ENCODE measurements at regions not wholly inside any gene's neighbourhood (a gene's known extent, or its start where the extent isn't known, plus 50 kb on each side); places are given as distances from the start of the nearest gene placed in this dataset.

DNA sequence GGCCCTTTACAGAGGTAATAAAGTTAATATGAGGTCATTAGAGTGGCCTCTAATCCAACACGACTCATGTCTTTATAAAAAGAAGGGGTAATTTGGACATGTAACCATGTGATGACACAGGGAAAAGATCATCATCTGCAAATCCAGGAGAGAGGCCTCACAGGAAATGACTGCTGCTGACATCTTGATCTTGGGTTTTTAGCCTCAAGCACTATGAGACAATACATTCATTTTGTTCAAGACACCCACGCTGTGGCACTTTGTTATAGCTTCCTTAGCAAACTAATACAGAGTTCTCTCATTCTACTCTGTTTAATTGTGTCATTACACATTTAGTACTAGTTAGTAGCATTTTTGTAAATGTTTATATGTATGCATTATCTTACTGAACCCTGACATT lies 64.0 kb upstream of the RUNX1 start:
- Histone ChIP-seq H3K4me3 (ENCODE audit: low read depth in 1 of 2, low read length in 2 of 2) (no peak overlapping the region), H3K27me3 (ENCODE audit: low read depth, low read length) (no peaks in the 10 kb centered on the region)

GRCh38 chr21:35111321-35111930 lies 62.3 kb upstream of the RUNX1 start:
- Histone ChIP-seq H3K4me1 (ENCODE audit: control insufficient read depth in 1 of 2, insufficient read depth in 2 of 2, low read length in 2 of 2) (no peaks in the 10 kb centered on the region), H3K36me3 (ENCODE audit: control insufficient read depth in 1 of 2, insufficient read depth in 2 of 2, low read length in 2 of 2) (no peaks in the 10 kb centered on the region), H3K27ac (ENCODE audit: low read length) (no peak overlapping the region), H3K4me3 (ENCODE audit: low read depth in 1 of 2, low read length in 2 of 2) (no peak overlapping the region), H3K27me3 (ENCODE audit: low read depth, low read length) (no peaks in the 10 kb centered on the region), H3K9me3 (ENCODE audit: control insufficient read depth in 1 of 2, low read length in 2 of 2) (no peaks in the 10 kb centered on the region)

More for the DNA sequence above, 64.0 kb upstream of the RUNX1 start:
- no peaks in the 10 kb centered on the region for H3K9me3 ChIP-seq (ENCODE audit: control insufficient read depth in 1 of 2, low read length in 2 of 2)
- no peaks in the 10 kb centered on the region for H3K4me1 ChIP-seq (ENCODE audit: control insufficient read depth in 1 of 2, insufficient read depth in 2 of 2, low read length in 2 of 2)
- H3K36me3 ChIP-seq (ENCODE audit: control insufficient read depth in 1 of 2, insufficient read depth in 2 of 2, low read length in 2 of 2), result no peaks in the 10 kb centered on the region
- no peak overlapping the region for H3K27ac ChIP-seq (ENCODE audit: low read length)

- Histone ChIP-seq H3K4me3 (ENCODE audit: low read depth in 1 of 2, low read length in 2 of 2) (no peak overlapping the region), H3K27ac (ENCODE audit: low read length) (no peak overlapping the region), H3K27me3 (ENCODE audit: low read depth, low read length) (no peaks in the 10 kb centered on the region), H3K36me3 (ENCODE audit: control insufficient read depth in 1 of 2, insufficient read depth in 2 of 2, low read length in 2 of 2) (no peaks in the 10 kb centered on the region), H3K4me1 (ENCODE audit: control insufficient read depth in 1 of 2, insufficient read depth in 2 of 2, low read length in 2 of 2) (no peaks in the 10 kb centered on the region), H3K9me3 (ENCODE audit: control insufficient read depth in 1 of 2, low read length in 2 of 2) (no peaks in the 10 kb centered on the region)
Observed at GRCh38 chr21:35108887-35109286, 59.8 kb upstream of the RUNX1 start.

- H3K9me3 ChIP-seq (ENCODE audit: control insufficient read depth in 1 of 2, low read length in 2 of 2), result no peaks in the 10 kb centered on the region
- no peaks in the 10 kb centered on the region for H3K27me3 ChIP-seq (ENCODE audit: low read depth, low read length)
- no peak overlapping the region for H3K4me3 ChIP-seq (ENCODE audit: low read depth in 1 of 2, low read length in 2 of 2)
- no peaks in the 10 kb centered on the region for H3K36me3 ChIP-seq (ENCODE audit: control insufficient read depth in 1 of 2, insufficient read depth in 2 of 2, low read length in 2 of 2)
- no peaks in the 10 kb centered on the region for H3K4me1 ChIP-seq (ENCODE audit: control insufficient read depth in 1 of 2, insufficient read depth in 2 of 2, low read length in 2 of 2)
- H3K27ac ChIP-seq (ENCODE audit: low read length), result no peak overlapping the region
Observed at GRCh38 chr21:35107520-35107919, 58.4 kb upstream of the RUNX1 start.

DNA sequence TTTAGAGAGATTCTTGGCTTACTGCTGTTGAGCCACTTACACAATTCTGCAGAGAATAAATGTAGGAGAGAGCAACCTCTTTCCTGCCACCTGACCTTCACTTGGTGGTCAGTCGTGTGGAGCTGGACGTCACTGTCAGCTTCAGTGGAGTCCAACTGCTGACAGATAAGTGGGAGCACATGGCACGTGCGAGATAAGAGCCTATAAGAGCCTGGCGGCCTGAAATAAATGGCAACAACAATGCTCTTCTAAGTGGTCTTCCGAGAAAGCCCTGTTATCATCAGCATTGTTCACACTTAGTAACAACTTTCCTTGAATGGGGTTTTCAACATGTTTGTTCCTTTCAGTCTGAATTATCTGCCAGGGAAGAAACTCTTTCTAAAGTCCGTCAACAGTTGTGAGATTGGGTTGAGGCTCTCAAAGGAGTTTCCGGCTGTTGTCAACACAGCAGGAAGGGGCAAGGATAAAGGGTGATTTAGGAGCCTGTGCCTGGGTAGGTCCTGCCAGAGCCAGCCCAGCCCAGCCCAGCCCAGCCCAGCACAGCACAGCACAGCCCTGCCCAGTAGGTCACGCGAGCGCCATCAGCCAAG lies 57.2 kb upstream of the RUNX1 start:
- H3K9me3 ChIP-seq (ENCODE audit: control insufficient read depth in 1 of 2, low read length in 2 of 2), result no peaks in the 10 kb centered on the region
- no peaks in the 10 kb centered on the region for H3K36me3 ChIP-seq (ENCODE audit: control insufficient read depth in 1 of 2, insufficient read depth in 2 of 2, low read length in 2 of 2)
- no peak overlapping the region for H3K27ac ChIP-seq (ENCODE audit: low read length)
- peaks cover 0 to 3% of the 10 kb centered on the region in 2 donors for H3K4me1 ChIP-seq (ENCODE audit: control insufficient read depth in 1 of 2, insufficient read depth in 2 of 2, low read length in 2 of 2)
- no peaks in the 10 kb centered on the region for H3K27me3 ChIP-seq (ENCODE audit: low read depth, low read length)
- H3K4me3 ChIP-seq (ENCODE audit: low read depth in 1 of 2, low read length in 2 of 2), result no peak overlapping the region

- peaks cover 0 to 3% of the 10 kb centered on the region in 2 donors for H3K4me1 ChIP-seq (ENCODE audit: control insufficient read depth in 1 of 2, insufficient read depth in 2 of 2, low read length in 2 of 2)
- H3K27ac ChIP-seq (ENCODE audit: low read length), result no peak overlapping the region
- no peaks in the 10 kb centered on the region for H3K9me3 ChIP-seq (ENCODE audit: control insufficient read depth in 1 of 2, low read length in 2 of 2)
- no peak overlapping the region for H3K4me3 ChIP-seq (ENCODE audit: low read depth in 1 of 2, low read length in 2 of 2)
- no peaks in the 10 kb centered on the region for H3K27me3 ChIP-seq (ENCODE audit: low read depth, low read length)
- H3K36me3 ChIP-seq (ENCODE audit: control insufficient read depth in 1 of 2, insufficient read depth in 2 of 2, low read length in 2 of 2), result no peaks in the 10 kb centered on the region
Observed at GRCh38 chr21:35102488-35103371, 53.6 kb upstream of the RUNX1 start.

GRCh38 chr21:35100349-35100811 lies 51.3 kb upstream of the RUNX1 start:
- H3K36me3 ChIP-seq (ENCODE audit: control insufficient read depth in 1 of 2, insufficient read depth in 2 of 2, low read length in 2 of 2), result no peaks in the 10 kb centered on the region

DNA sequence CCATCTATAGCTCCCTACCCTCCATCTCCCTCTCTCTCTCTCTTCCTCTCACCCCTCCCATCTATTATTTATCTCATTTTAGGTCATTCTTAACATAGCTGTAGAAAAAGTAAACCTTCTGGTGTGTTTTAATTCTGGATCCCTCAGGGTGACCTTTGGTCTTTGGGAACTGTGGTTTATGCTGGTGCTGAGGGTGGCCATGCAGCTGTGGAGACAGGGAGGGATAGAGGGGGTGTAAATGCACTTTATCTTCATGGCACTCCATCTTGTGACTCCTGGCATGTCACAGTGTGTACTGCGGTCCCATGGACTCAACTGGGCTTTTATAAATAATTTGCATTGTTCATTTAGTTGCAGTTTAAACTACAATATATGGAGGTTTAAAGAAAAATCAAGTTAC lies 50.2 kb upstream of the RUNX1 start:
- no peak overlapping the region for H3K27ac ChIP-seq (ENCODE audit: low read length)
- H3K4me1 ChIP-seq (ENCODE audit: control insufficient read depth in 1 of 2, insufficient read depth in 2 of 2, low read length in 2 of 2), result peaks cover 0 to 3% of the 10 kb centered on the region in 2 donors
- H3K36me3 ChIP-seq (ENCODE audit: control insufficient read depth in 1 of 2, insufficient read depth in 2 of 2, low read length in 2 of 2), result no peaks in the 10 kb centered on the region
- H3K27me3 ChIP-seq (ENCODE audit: low read depth, low read length), result no peaks in the 10 kb centered on the region
- no peaks in the 10 kb centered on the region for H3K9me3 ChIP-seq (ENCODE audit: control insufficient read depth in 1 of 2, low read length in 2 of 2)
- no peak overlapping the region for H3K4me3 ChIP-seq (ENCODE audit: low read depth in 1 of 2, low read length in 2 of 2)

More at GRCh38 chr21:35100349-35100811, 51.3 kb upstream of the RUNX1 start:
- Histone ChIP-seq H3K27ac (ENCODE audit: low read length) (no peak overlapping the region), H3K4me1 (ENCODE audit: control insufficient read depth in 1 of 2, insufficient read depth in 2 of 2, low read length in 2 of 2) (peaks cover 0 to 3% of the 10 kb centered on the region in 2 donors), H3K27me3 (ENCODE audit: low read depth, low read length) (no peaks in the 10 kb centered on the region), H3K9me3 (ENCODE audit: control insufficient read depth in 1 of 2, low read length in 2 of 2) (no peaks in the 10 kb centered on the region), H3K4me3 (ENCODE audit: low read depth in 1 of 2, low read length in 2 of 2) (no peak overlapping the region)
